ENCODE measurements at regions not wholly inside any gene's neighbourhood (a gene's known extent, or its start where the extent isn't known, plus 50 kb on each side); places are given as distances from the start of the nearest gene placed in this dataset.

DNA sequence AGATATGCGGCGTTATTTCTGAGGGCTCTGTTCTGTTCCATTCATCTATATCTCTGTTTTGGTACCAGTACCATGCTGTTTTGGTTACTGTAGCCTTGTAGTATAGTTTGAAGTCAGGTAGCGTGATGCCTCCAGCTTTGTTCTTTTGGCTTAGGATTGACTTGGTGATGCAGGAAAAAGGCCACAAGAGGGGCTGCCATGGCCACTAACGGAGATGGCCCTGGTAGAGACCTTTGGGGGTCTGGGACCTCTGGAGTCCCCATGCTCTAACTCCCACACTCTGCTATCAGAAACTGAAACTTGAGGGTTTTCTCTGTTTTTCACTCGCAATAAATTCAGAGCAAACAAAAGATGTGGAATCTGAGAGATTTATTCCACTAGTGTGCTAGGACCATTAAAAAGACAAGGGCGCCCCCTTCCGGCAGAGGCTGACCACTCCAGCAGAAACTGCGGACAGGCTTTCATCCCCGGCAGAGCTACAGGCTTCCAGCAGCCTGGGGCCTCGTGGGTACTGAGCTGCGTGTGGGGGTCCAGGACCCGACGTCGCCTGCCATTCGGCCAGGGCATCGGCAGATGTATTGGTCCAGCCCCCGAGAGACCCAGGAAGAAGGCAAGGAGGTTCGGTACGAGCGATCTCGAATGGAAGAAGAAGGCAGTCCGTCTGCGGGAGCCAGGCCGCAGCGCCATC lies 775.1 kb downstream of the EPHA7 start:
- peak in 1 of 58 donors; percentile 0 for DNase-seq

DNA sequence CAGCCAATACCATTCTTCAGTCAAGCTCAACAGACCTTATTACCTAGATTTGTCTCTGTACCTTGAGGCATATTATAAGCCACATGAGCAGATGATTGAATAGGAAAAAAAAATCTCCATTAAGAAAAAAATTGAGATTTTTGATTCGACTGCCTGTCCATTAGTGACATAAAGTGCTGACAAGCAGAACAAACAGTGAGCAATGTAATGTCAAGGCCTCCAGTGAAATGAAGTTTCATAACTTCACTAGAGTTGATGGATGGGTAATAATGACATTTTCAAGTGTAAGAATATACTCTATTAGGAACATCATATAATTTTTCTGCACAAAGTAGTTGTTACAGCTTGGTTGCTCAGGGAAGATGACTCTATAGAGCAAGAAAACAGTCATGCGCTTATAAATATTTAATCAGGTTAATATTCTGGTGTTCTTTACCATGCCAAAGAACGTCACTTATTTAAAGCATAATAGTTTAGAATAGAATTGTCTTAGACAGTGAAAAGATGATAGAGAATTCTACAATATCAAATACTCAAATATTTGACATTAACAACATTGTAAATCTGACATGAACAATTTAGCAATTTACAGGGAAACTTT lies 783.7 kb downstream of the EPHA7 start:
- DNase-seq = no peak

DNA sequence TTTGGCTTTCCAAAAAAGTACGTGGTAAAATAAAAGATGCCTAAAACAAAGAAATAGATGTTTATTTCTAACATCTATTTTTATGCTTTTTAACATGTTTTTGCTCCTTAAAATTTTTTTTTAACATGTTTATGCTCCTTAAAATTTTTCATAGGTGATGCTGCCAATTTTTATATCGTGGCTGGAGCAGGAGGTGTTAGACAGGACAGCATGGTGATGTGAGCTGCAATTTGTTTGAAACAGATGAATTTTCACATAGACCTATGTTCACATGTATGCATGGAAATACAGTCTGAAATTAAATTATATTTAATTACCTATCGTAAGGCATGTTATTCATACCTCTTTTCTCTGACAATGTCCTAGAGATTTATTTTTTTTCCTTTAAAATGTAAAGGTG lies 784.8 kb downstream of the EPHA7 start:
- DNase-seq = no peak

DNA sequence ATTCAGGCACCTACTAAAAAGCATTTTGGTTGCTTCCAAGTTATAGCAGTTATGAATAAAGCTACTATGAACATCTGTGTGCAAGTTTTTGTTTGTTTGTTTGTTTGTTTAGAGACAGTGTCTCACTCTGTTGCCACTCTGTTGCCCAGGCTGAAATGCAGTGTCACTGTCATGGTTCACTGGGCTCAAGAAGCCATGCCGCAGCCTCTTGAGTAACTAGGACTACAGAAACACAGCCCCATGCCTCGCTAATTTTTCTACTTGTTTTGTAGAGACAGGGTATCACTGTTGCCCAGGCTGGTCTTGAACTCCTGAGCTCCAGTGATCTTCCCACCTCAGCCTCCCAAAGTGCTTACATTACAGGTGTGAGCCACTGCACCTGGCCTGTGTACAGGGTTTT lies 795.9 kb downstream of the EPHA7 start:
- DNase-seq = no peak

DNA sequence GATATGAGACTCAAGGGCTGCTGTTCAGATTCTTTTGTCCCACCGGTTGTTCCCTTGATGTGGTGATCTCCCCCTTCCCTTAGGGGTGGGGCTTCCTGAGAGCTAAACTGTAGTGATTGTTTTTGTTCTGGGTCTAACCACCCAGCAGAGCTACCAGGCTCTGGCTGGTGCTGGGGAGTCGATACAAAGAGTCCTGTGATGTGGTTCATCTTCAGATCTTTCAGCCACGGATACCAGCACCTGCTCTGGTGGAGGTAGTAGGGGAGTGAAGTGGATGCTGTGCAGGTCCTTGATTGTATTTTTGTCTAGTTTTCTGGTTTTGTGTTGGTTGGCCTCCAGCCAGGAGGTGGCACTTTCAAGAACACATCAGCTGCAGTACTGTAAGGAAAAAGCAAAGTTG lies 801.6 kb downstream of the EPHA7 start:
- no peak for DNase-seq

DNA sequence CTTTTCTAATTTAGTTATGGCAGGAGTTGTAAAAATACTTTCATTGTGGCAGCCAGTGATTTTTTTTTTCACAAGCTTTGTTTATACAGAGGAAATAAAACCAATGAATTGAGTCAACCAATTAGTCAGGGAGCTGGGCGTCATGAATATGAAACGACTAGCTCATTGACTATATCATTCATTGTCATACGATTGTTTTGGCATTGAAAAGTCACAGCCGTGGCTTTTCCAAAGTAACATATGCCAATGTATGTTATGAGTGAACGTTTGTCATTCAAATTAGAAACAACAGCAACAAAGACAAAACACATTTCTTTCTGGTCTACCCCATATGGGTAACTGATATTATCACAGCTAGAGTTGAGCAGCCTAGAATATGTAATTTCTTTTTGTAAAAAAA lies 810.6 kb downstream of the EPHA7 start:
- no peak for DNase-seq

DNA sequence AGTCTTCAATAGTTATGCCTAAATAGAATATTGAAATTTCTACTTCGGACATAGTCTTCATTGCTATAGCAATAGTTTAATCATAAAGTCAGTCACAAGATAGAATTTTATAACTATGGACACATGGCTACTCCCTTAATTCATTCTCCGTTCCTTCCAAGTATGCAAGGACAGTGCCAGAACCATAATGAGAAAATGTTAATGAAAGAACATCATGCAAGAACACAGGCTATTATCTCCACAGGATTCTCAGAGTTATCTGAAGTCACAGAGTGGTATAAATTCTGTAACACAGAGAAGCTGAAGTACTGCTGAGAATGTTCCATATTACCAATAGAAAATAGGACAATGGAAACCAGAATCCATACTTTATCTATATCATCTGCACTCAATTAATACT lies 826.2 kb downstream of the EPHA7 start:
- DNase-seq = no peak

DNA sequence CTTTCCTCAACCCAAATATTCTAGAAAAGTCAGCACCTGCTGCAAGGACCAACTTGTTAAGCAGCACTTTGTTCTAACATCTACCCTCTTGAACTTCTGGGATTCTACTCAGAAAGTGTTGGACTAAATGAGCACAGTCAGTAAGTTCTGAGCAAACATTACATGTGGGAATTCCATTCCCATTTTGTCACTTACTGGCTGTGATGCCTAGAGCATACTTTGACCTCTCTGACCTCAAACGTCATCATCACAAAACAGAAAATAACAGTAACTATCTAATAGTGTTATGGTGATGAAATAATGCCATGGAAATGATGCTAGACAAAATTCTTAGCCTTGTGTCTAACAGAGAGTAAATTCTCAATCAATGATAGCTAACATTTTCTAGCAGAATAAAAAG lies 829.4 kb downstream of the EPHA7 start:
- no peak for DNase-seq

DNA sequence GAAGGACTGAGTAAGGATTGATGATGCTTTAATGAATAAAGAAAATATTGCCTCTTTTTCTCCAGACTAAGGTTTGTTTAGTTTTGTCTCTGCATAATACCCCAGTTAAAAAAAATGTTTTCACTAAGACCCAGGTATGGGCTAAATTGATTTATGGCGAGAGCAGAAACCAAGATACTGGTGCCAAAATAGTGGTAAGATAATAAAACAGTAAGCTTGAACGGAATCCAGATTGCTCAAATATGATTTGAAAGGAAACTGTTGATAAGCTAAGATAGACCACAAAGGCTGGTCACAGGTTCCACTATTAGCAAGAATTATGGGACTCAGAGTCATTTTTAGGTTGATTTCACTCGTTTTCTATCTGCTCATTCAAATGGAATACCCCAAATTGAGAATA lies 831.2 kb downstream of the EPHA7 start:
- DNase-seq = no peak

DNA sequence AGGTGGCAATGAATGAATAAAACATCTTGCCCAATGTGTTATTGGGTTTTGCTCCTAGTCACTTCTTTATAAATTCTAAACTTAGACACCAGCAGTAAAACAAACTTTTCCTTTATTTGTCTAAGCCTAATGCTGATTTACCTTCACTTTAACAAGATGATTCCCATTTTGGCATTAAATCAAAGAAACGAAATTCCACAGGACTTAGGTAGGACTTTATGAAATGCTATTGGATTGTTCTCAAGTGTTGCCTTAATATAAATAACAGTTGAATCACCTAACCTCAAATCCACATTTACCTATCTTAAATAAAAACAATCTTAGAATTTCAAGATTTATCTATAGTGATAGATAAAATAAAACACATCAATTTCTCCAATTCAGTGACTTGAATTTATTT lies 831.8 kb downstream of the EPHA7 start:
- DNase-seq = no peak

DNA sequence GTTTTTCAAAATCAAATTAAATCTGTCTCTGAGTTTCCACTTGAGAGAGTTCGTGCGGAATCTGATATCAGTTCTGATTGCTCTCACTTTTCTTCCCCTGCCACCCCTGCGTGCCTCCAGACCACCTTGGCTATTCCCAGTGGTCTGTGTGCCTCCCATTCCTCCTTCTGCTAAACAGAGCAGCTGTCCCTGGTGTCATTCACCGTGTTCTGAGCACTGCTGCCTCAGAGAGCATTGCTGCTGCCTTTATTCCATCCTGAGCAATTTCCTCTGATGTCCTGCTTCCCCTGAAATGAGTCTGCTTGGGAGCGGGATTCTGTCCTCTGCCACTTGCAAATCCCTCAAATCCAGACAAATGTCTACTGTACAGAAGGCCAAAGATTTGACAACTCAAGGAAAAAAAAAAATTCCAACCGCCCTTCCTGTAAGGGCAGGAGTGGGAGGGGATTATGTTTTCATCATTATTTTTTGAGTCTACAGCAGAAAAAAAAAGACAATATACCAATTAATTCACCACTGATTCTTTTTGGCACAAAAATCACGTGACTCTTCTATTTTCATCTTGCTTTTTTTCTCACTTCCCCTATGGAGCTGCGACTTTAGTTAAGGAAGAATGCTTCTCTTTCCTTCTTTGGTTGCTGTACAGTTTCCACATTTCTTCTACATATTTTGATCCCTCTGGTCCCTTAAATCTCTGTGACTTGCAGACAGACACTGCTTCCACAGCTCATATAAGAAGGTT lies 833.0 kb downstream of the EPHA7 start:
- DNase-seq = no peak

DNA sequence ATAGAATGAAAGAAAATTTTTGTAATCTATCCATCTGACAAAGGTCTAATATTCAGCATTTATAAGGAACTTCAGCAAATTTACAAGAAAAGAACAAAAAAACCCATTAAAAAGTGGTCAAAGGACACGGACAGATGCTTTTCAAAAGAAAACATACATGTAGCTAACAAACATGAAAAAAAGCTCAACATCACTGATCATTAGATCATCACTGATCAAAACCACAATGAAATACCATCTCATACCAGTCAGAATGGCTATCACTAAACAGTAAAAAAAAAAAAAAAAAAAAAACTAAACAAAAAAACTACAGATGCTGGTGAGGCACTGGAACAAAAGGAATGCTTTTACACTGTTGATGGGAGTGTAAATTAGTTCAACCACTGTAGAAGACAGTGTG lies 837.1 kb downstream of the EPHA7 start:
- DNase-seq = no peak

DNA sequence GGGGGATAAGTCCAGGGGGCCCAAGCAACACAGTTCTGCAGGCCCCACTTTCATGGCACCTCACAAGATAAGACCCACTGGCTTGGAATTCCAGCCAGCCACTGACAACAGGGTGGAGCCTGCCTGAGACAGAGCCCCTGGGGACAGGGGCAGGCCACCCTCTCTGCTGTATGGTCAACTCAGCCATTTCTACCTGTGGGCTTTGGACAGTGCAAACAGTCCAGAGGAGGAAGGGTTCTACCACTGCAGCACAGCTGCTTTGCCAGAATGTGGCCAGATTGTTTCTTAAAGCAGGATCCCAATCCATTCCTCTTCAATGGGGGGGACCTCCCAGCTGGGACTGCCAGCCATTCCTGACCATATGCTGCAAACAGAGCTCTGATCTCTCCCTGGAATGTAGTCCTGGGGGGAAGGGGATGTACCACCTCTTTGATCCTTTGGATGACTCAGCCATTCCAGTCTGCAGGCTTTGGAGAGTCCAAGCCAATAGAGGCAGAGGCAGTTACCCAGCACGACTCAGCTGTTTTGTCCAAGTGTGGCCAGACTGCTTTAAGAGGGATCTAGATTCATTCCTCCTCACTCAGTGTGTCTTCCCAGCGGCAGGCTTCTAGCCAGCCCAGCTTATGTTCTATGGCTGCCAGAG lies 842.2 kb downstream of the EPHA7 start:
- DNase-seq = no peak

DNA sequence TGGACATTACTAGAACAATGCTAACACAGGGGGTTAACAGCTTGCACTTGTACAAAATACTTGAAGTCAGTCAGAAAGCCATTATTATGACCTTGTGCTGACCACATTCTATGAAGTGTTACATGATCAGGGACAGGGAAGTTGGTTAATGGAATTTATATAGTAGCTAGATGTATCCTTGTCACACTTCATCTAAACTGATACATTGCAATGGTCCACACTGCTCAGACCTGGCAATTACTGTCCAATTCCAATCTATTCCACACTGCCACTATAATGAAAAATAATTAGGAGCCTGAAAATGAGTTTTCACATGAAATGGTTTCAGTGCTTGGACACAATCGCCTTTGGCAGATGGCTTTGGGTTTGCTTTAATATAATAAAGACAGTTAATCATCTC lies 850.8 kb downstream of the EPHA7 start:
- DNase-seq = no peak

DNA sequence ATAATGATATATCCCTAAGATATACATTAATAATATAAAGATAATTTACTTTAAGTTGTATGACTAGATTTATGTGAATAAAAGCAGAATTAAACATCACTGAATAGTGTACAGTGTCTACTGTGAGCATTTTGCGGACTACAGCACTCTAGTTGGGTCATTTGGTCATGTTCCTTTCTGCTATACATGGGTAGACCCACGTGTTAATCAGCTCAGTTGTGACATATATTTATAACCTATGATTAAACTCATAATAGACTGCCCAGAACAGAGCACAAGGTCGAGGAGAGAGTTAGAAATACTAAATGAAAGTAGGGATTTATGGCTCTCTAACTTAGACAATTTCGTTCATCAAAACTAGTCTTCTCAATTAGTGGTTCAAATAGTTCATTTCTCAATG lies 852.7 kb downstream of the EPHA7 start:
- DNase-seq = no peak

DNA sequence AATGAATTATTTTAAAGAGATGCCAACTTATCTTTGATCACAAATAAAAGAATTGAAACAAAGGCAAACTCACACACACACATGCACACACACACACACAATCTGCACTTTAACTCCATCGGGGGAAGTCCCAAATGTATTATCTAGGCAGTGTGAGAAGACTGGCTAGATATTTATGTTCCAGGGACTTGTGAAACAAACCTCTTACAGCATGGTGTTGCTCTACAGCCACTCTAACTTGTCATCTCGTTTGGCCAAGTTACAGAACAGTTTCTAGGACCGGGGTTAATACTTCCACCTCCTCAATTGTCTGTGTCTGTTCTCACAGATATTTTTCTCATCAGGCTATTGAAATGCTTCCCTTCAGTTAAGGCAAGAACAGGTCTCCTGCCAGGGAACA lies 855.0 kb downstream of the EPHA7 start:
- no peak for DNase-seq

DNA sequence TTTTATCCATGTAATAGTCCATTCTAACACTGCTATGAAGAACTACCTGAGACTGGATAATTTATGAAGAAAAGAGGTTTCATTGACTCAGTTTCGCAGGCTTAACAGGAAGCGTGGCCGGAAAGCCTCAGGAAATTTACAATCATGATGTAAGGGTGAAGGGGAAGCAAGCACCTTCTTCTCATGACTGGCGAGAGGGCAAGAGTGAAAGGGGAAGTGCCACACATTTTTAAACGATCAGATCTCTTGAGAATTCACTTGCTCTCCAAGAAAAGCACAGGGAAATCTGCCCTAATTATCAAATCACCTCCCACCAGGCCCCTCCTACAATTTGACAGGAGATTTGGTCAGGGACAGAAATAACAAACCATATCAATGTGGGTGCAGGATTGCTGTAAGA lies 859.7 kb downstream of the EPHA7 start:
- peak in 1 of 58 donors; percentile 5 for DNase-seq

DNA sequence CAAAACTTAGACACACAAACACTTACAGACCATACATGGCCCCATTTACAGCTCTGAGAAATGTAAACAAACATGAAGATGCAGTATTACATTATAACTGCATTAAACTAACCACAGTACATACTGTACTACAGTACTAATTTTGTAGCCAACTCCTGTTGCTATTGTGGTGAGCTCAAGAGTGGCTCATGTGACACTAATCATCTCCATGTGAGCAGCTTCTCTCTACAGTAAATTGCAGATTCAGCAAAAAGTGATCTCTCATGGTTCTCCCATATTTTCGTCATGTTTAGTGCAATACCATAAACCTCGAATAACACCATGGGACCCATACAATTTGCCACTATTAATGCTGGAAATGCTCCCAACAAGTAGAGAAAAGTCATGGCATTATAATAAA lies 860.4 kb downstream of the EPHA7 start:
- DNase-seq = no peak

DNA sequence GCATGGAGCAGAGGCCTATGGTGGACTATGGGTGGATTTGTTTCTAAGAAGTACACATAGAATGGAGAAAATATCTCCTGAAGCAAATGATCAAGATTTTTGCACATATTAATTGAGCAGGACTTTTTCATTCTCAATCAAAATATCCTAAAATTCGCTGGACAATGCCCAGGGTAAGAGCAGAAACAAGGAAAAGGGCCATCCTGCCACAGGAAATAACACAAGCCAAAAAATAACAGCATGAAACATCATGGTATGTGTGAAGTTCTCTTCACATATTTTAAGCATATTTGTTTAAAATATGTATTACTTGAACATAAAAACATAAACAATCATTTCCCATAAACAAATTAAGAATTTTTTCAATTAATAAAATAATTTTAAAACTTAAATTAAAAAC lies 868.9 kb downstream of the EPHA7 start:
- no peak for DNase-seq

DNA sequence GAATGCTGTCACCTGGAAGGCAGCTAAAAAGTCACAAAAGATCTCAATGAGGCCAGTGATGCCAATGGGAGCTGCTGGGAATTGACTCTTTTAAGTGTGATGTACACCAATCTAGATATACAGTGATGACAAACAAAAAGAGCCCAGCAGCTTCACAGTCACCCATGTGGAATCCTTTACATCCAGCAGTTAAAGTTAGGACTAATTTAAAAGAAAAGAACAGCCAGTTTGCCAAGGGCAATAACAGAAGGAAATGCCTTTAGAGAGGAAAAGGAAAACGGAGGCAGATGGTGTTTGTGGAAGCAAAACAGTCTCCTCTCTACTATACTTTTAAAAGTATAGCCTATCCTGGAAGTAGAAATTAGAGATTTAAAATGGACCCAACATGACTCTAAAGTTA lies 873.5 kb downstream of the EPHA7 start:
- DNase-seq = no peak

DNA sequence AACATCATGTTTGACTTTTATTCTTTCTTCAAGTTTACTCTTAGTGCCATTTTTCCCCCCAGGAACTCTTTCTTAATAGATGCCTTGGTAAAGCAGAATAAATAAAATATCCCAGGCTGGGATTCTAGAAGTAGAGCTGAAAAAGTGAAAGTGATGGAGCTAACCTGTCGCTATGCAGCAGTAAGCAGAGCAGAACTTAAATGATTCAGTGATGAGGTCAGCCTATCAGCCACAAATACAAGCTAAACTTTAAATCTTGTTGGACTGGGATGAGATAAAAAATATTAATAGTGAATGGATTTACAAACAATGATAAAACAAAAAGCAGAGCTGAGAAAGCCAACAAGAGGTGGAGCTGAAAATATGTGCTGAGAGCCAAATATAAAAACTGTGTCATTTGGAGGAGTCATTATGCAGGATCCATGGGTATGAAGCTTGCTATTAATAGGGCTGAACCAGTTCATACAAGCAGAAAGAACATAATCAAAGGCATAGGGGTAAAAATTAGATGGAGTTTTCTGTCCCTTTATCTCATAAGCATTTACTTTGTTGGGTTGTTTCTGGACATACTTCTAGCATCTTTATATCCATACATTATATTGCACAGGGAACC lies 877.8 kb downstream of the EPHA7 start:
- no peak for DNase-seq

DNA sequence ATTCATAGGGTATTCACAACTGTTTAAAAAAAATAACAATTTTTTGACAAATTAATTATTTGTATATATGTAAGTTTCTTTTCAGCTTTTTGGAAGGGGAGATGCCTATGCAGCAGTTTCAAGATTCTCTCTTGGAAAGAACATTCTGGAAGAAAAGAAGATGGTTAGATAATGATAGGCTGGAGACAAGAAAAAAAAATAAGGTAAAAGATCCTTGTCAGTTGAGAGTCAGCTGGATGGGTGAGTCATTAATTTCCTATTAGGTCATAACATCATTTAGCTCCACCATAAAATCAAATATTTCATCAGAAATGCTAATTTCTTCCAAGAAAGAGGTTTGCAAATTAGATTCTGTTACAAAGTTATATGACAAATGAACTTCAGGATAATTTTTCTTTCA lies 880.4 kb downstream of the EPHA7 start:
- DNase-seq = no peak

Data from anterior cingulate cortex (tissue), 58 donors.